Liver (tissue), 3 donors: ENCODE measurements at regions not wholly inside any gene's neighbourhood (a gene's known extent, or its start where the extent isn't known, plus 50 kb on each side); places are given as distances from the start of the nearest gene placed in this dataset.

ENCODE experiments used
- RAD21 ChIP-seq, 2 donors: IDR thresholded peaks; 2 replicates each; pipeline ENCODE4 v1.6.1; 2016; ENCODE audit warnings: antibody characterized with exemption in 2 of 2, mild to moderate bottlenecking in 2 of 2
- TF ChIP-seq, protein P1 (sequence below): fragments of 150-350 bp; IDR thresholded peaks from 2 replicates; pipeline ENCODE4 v1.5.1; 2017; ENCODE audit warnings: improper control_type of control experiment, low read depth, low read length; ENCODE audit not compliant: missing input control
- TF ChIP-seq, protein P2 (sequence below): IDR thresholded peaks from 2 replicates; pipeline ENCODE4 v1.6.1; 2016; ENCODE audit warnings: antibody characterized with exemption
- donor health status: healthy.
- donor health status: healthy.

DNA sequence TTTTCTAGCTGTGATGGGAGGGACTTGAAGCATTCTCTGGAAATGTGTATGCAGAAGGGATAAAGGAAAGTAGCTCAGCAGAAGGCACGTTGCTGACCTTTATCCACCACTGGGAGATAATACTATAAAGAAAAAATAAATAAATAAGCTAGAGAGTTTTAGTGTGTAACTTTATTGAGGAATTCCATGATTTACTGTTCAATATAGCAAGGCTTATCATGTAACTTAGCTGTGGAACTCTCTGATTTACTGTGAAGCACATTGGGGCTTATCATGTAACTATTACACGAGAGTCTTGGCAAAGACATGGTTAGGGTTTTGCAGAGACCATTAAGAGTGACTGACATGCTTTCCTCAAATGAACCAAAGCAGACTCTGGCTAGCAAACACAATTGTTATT, 316.1 kb upstream of the SNX7 start:
- TF ChIP-seq, protein P1, sequence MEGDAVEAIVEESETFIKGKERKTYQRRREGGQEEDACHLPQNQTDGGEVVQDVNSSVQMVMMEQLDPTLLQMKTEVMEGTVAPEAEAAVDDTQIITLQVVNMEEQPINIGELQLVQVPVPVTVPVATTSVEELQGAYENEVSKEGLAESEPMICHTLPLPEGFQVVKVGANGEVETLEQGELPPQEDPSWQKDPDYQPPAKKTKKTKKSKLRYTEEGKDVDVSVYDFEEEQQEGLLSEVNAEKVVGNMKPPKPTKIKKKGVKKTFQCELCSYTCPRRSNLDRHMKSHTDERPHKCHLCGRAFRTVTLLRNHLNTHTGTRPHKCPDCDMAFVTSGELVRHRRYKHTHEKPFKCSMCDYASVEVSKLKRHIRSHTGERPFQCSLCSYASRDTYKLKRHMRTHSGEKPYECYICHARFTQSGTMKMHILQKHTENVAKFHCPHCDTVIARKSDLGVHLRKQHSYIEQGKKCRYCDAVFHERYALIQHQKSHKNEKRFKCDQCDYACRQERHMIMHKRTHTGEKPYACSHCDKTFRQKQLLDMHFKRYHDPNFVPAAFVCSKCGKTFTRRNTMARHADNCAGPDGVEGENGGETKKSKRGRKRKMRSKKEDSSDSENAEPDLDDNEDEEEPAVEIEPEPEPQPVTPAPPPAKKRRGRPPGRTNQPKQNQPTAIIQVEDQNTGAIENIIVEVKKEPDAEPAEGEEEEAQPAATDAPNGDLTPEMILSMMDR, result no peak
- TF ChIP-seq RAD21 (IDR thresholded peaks at IDR 0.05), result no peak
- TF ChIP-seq, protein P2, sequence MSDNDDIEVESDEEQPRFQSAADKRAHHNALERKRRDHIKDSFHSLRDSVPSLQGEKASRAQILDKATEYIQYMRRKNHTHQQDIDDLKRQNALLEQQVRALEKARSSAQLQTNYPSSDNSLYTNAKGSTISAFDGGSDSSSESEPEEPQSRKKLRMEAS, result no peak
